ENCODE measurements at regions not wholly inside any gene's neighbourhood (a gene's known extent, or its start where the extent isn't known, plus 50 kb on each side); places are given as distances from the start of the nearest gene placed in this dataset.

DNA sequence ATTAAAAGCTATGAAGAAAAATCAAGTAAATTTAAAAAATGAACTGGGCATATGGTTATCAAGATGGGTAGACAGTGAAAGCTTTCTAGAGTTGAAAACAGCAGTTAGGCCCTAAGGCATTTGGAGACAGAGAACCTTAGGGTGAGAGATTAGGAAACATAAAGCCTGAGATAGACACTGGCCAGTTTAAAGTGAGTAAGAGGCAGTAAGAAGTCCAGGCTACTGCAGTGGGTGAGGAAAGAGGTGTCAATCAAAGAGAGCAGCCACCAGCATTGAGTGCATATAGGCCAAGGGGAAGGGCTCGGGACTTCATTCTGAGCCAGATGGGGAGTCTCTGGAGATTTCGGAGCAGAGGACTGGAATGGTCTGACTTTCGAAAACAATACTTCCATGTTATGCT, 1360.5 kb upstream of the ADGRL4 start:
- Mint-ChIP-seq H3K36me3 (ENCODE audit: insufficient read depth) (no peaks in the 10 kb centered on the region), H3K27ac (no peak overlapping the region), H3K27me3 (no peaks in the 10 kb centered on the region), H3K4me3 (ENCODE audit: low read depth) (no peak overlapping the region), H3K4me1 (ENCODE audit: low read depth) (no peaks in the 10 kb centered on the region), H3K9me3 (ENCODE audit: low read depth) (no peaks in the 10 kb centered on the region)
- no peak for DNase-seq (ENCODE audit: low spot score, unreplicated experiment)
- TF ChIP-seq, protein P1, sequence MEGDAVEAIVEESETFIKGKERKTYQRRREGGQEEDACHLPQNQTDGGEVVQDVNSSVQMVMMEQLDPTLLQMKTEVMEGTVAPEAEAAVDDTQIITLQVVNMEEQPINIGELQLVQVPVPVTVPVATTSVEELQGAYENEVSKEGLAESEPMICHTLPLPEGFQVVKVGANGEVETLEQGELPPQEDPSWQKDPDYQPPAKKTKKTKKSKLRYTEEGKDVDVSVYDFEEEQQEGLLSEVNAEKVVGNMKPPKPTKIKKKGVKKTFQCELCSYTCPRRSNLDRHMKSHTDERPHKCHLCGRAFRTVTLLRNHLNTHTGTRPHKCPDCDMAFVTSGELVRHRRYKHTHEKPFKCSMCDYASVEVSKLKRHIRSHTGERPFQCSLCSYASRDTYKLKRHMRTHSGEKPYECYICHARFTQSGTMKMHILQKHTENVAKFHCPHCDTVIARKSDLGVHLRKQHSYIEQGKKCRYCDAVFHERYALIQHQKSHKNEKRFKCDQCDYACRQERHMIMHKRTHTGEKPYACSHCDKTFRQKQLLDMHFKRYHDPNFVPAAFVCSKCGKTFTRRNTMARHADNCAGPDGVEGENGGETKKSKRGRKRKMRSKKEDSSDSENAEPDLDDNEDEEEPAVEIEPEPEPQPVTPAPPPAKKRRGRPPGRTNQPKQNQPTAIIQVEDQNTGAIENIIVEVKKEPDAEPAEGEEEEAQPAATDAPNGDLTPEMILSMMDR (IDR thresholded peaks at IDR 0.05; ENCODE audit: unreplicated experiment) = no peak

DNA sequence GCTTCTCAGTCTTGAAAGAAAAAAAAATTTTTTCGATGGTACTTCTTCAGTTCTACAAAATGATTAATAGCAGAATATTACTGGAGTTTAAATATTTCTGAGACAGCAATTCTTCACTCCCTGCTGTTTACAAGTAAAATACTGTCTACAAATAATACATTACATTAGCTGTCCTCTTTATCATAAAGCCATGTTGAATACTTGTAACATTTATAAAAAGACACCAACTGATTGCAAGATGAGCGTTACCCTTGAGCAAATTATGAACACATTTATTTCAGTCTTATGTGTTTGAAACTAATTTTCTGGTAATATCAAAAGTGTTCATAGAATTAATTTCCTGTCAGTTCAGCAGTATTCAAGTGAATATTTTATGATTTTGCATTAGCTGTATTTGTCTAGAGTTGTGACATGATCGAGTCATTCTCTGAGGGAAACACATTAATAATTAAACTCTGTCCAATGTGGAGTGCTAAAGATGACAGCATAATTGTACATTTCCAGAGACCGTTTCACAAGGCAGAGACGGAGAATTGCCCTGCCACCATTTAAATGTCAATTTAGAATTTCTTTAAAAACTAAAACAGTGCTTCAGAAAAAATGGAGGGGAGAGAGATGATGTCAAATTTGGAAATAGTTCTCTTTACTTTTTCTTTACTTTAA, 1359.0 kb upstream of the ADGRL4 start:
- Mint-ChIP-seq H3K36me3 (ENCODE audit: insufficient read depth) (no peaks in the 10 kb centered on the region), H3K9me3 (ENCODE audit: low read depth) (no peaks in the 10 kb centered on the region), H3K4me1 (ENCODE audit: low read depth) (no peaks in the 10 kb centered on the region), H3K4me3 (ENCODE audit: low read depth) (no peak overlapping the region), H3K27ac (no peak overlapping the region), H3K27me3 (no peaks in the 10 kb centered on the region)
- TF ChIP-seq, protein P1 (IDR thresholded peaks at IDR 0.05; ENCODE audit: unreplicated experiment) = no peak
- DNase-seq (ENCODE audit: low spot score, unreplicated experiment) = no peak

DNA sequence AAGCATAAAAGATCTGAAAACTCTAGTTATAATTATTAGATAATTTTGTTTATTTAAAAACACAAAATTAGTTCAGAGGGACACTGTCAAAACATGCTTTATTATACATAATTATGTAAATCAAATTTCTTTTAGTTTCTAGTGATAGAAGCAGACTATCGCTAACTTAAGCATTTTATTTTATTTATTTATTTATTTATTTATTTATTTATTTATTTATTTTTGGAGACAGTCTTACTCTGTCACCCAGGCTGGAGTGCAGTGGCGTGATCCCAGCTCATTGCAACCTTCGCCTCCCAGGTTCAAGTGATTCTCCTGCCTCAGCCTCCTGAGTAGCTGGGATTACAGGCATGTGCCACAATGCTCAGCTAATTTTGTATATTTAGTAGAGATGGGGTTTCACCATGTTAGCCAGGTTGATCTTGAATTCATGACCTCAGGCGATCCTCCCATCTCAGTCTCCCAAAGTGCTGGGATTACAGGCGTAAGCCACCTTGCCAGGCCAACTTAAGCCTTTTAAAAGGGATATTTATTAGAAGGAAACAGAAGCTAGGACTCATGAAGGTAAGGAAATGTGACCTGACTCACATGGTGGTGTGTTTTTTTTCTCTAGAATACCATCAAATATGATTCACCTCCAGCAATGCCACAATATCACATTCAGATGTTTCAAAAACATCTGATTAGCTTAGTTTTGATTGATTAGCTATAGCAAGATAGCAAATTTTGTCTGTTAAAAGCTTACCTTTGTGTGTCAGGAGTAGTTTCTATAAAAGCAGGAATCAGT, 1357.4 kb upstream of the ADGRL4 start:
- no peaks in the 10 kb centered on the region for H3K36me3 Mint-ChIP-seq (ENCODE audit: insufficient read depth)
- H3K4me1 Mint-ChIP-seq (ENCODE audit: low read depth) = no peaks in the 10 kb centered on the region
- H3K27me3 Mint-ChIP-seq = no peaks in the 10 kb centered on the region
- H3K4me3 Mint-ChIP-seq (ENCODE audit: low read depth) = no peak overlapping the region
- TF ChIP-seq, protein P1 (IDR thresholded peaks at IDR 0.05; ENCODE audit: unreplicated experiment) = no peak
- DNase-seq (ENCODE audit: low spot score, unreplicated experiment) = no peak
- H3K9me3 Mint-ChIP-seq (ENCODE audit: low read depth) = no peaks in the 10 kb centered on the region
- no peak overlapping the region for H3K27ac Mint-ChIP-seq

DNA sequence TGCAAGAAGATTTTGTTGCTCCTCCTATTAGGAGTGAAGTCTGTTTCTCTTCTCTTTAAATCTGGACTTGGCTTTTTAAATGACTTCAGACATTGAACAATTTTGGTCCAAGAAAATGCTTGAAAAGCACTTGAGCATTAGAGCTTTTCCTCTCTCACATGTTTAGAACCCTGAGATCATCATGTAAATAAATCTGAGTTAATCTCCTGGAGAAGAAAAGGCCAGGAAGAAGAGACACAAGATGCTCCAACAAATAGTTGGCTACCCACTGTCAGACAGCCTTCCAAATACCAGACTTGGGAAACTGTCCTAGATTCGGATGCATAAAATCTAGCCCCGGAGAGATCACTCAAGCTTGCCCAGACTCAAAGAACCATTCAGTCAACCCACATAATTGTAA, 1353.1 kb upstream of the ADGRL4 start:
- Mint-ChIP-seq H3K9me3 (ENCODE audit: low read depth) (no peaks in the 10 kb centered on the region), H3K27ac (no peak overlapping the region), H3K27me3 (no peaks in the 10 kb centered on the region), H3K4me3 (ENCODE audit: low read depth) (no peak overlapping the region), H3K4me1 (ENCODE audit: low read depth) (no peaks in the 10 kb centered on the region), H3K36me3 (ENCODE audit: insufficient read depth) (no peaks in the 10 kb centered on the region)
- TF ChIP-seq, protein P1 (IDR thresholded peaks at IDR 0.05; ENCODE audit: unreplicated experiment) = no peak
- no peak for DNase-seq (ENCODE audit: low spot score, unreplicated experiment)

DNA sequence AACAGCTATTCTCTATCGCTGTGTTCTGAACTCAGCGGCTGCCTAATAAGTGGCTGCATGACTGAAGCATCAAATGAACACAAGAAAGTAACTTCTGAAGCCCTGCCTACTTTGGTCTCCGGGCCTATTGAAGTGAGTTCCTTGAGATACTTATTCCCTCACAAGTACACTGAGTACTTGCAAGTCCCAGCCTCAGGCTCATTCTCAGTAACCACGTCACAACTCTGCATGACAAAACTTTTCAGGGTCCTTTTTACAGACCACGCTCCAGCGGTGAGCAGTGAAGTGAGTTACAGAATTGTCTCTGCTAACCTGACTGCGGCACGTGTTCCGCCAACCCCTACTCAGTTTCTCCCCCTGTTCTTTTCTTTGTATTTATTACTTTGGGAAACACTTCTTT, 1342.7 kb upstream of the ADGRL4 start:
- Mint-ChIP-seq H3K4me3 (ENCODE audit: low read depth) (no peak overlapping the region), H3K4me1 (ENCODE audit: low read depth) (no peaks in the 10 kb centered on the region), H3K27ac (no peak overlapping the region), H3K9me3 (ENCODE audit: low read depth) (no peaks in the 10 kb centered on the region), H3K36me3 (ENCODE audit: insufficient read depth) (no peaks in the 10 kb centered on the region), H3K27me3 (no peaks in the 10 kb centered on the region)
- TF ChIP-seq, protein P1 (IDR thresholded peaks at IDR 0.05; ENCODE audit: unreplicated experiment) = no peak
- no peak for DNase-seq (ENCODE audit: low spot score, unreplicated experiment)
